Heart left ventricle (tissue), 16 donors: ENCODE measurements at regions not wholly inside any gene's neighbourhood (a gene's known extent, or its start where the extent isn't known, plus 50 kb on each side); places are given as distances from the start of the nearest gene placed in this dataset.

Experiments used
- ATAC-seq, 4 donors: fragments of 200-7000 bp; cut with Tn5 transposase; one replicate each; pipeline ENCODE4 v1.9.1; 2020 to 2022; ENCODE audit warnings: moderate library complexity in 4 of 4, mild to moderate bottlenecking in 3 of 4, moderate number of reproducible peaks in 1 of 4
- DNase-seq, 5 donors: peaks; one replicate each; pipeline ENCODE4 v3.0.0-alpha.2; 2020
- H3K27ac ChIP-seq, 12 donors: fragments of 200-600 bp; sonication (generic) in 4 of 12; one replicate each; pipeline versions ENCODE4 v1.5.0 to v1.8.0; 2016 to 2022; ENCODE audit warnings: mild to moderate bottlenecking in 2 of 12
- H3K27me3 ChIP-seq, 9 donors: fragments of 200-600 bp; sonication (generic) in 2 of 9; one replicate each; pipeline versions ENCODE4 v1.5.1 to v1.8.0; 2016 to 2022; ENCODE audit warnings: mild to moderate bottlenecking in 3 of 9
- H3K36me3 ChIP-seq, 9 donors: fragments of 200-600 bp; sonication (generic) in 2 of 9; one replicate each; pipeline versions ENCODE4 v1.5.0 to v1.8.0; 2018 to 2022; ENCODE audit warnings: mild to moderate bottlenecking in 2 of 9
- H3K4me1 ChIP-seq, 12 donors: fragments of 200-600 bp; sonication (generic) in 4 of 12; one replicate each; pipeline versions ENCODE4 v1.5.0 to v1.8.0; 2016 to 2022; ENCODE audit warnings: mild to moderate bottlenecking in 3 of 12
- H3K4me3 ChIP-seq, 12 donors: fragments of 200-600 bp; sonication (generic) in 4 of 12; one replicate each; pipeline versions ENCODE4 v1.5.0 to v1.8.0; 2017 to 2022; ENCODE audit warnings: mild to moderate bottlenecking in 9 of 12, moderate library complexity in 4 of 12
- H3K9me3 ChIP-seq, 12 donors: fragments of 200-600 bp; sonication (generic) in 4 of 12; one replicate each; pipeline versions ENCODE4 v1.5.0 to v1.8.0; 2016 to 2022; ENCODE audit warnings: mild to moderate bottlenecking in 1 of 12
- POLR2A ChIP-seq, 2 donors: fragments of 450-650 bp; IDR thresholded peaks; one replicate each; pipeline ENCODE4 v1.6.1; 2017; ENCODE audit warnings: antibody characterized with exemption in 2 of 2, mild to moderate bottlenecking in 2 of 2, moderate library complexity in 2 of 2
- WGBS, 4 donors: extraction: QIAGEN DNeasy Blood & Tissue Kit in 2 of 4; methylation state at CpG; one replicate each; pipeline versions ENCODE4 v1.1.5 to v1.1.7; 2013 to 2018; 5-methylcytosine and 5-hydroxymethylcytosine counted together
- intact Hi-C, 10 donors: fragments of 100-400 bp; cut with DNase I; formaldehyde crosslinking; loops; one replicate each; pipeline versions ENCODE4 v1.11.1 to v1.14.2; 2022
- TF ChIP-seq, protein P1 (sequence below), 12 donors: fragments of 200-600 bp; sonication (generic) in 4 of 12; IDR thresholded peaks; one replicate each; pipeline versions ENCODE4 v1.5.0 to v1.8.0; 2018 to 2022; ENCODE audit warnings: antibody characterized with exemption in 12 of 12, mild to moderate bottlenecking in 5 of 12
- donor health status: ischemic (EF 13 %, LVEDD 7.1; RV severe dilation, severe dysfunction).
- donor health status: healthy with polysubstance abuse.
- donor health status: DM: no; HTN: yes; CAD: no.
- donor health status: DM: no; HTN: no; CAD: no.
- donor health status: ischemic (EF 25% LVEDD 6.9; RV normal size, moderate dysfunction).
- donor health status: ischemic (EF 25% LVEDD 5.7; RV mildly dilated, moderate dysfunction).
- donor health status: healthy.
- donor health status: DM: yes; HTN: yes; CAD: no.
- donor health status: ischemic (EF 35%, LVEDD 5.7; RV mildly dilated, moderate dysfunction).
- donor health status: nonischemic (EF 11% LVEDD 7.7; RV severe dilation, severe dysfunction).
- donor health status: DM: yes; HTN: yes; CAD: no.
- donor health status: PGD.
- donor health status: ischemic (EF 29% LVEDD 5.4; RV normal size, mild dysfunction).
- donor health status: nonischemic (EF 23%, LVEDD 6.1; RV moderate dilation, normal function).

GRCh38 chr16:9357829-9358228 lies 266.4 kb downstream of the HAPSTR1 start:
- H3K4me3 ChIP-seq: no peak overlapping the region
- peaks cover 0 to 36% (median 7%) of the 10 kb centered on the region in 12 donors for H3K9me3 ChIP-seq
- no peaks in the 10 kb centered on the region for H3K27me3 ChIP-seq
- ATAC-seq (no peak), DNase-seq (no peak)
- WGBS, 4 donors: 74 to 89% (median 82%) methylated on average over 2 of the region's 2 CpGs
- intact Hi-C loops: no loop called here
- H3K4me1 ChIP-seq: no peaks in the 10 kb centered on the region
- H3K27ac ChIP-seq: no peak overlapping the region
- TF ChIP-seq, protein P1, sequence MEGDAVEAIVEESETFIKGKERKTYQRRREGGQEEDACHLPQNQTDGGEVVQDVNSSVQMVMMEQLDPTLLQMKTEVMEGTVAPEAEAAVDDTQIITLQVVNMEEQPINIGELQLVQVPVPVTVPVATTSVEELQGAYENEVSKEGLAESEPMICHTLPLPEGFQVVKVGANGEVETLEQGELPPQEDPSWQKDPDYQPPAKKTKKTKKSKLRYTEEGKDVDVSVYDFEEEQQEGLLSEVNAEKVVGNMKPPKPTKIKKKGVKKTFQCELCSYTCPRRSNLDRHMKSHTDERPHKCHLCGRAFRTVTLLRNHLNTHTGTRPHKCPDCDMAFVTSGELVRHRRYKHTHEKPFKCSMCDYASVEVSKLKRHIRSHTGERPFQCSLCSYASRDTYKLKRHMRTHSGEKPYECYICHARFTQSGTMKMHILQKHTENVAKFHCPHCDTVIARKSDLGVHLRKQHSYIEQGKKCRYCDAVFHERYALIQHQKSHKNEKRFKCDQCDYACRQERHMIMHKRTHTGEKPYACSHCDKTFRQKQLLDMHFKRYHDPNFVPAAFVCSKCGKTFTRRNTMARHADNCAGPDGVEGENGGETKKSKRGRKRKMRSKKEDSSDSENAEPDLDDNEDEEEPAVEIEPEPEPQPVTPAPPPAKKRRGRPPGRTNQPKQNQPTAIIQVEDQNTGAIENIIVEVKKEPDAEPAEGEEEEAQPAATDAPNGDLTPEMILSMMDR (IDR thresholded peaks at IDR 0.05): no peak
- no peak for TF ChIP-seq POLR2A (IDR thresholded peaks at IDR 0.05)
- H3K36me3 ChIP-seq: no peaks in the 10 kb centered on the region

- no peak overlapping the region for H3K27ac ChIP-seq
- no peak for TF ChIP-seq POLR2A (IDR thresholded peaks at IDR 0.05)
- TF ChIP-seq, protein P1 (IDR thresholded peaks at IDR 0.05): no peak
- H3K4me1 ChIP-seq: peaks cover 0 to 7% (median 0%) of the 10 kb centered on the region in 12 donors
- ATAC-seq (no peak), DNase-seq (no peak)
- no peaks in the 10 kb centered on the region for H3K36me3 ChIP-seq
- no peaks in the 10 kb centered on the region for H3K27me3 ChIP-seq
- intact Hi-C loops: no loop called here
- H3K9me3 ChIP-seq: peaks cover 0 to 32% (median 5%) of the 10 kb centered on the region in 12 donors
- no peak overlapping the region for H3K4me3 ChIP-seq
- 88 to 94% (median 91%) methylated on average over 7 of the region's 7 CpGs for WGBS, 4 donors
Observed at GRCh38 chr16:9360075-9360474, 268.6 kb downstream of the HAPSTR1 start.

- no peaks in the 10 kb centered on the region for H3K36me3 ChIP-seq
- H3K27ac ChIP-seq: no peak overlapping the region
- DNase-seq (no peak), ATAC-seq (no peak)
- H3K9me3 ChIP-seq: peaks cover 0 to 15% (median 3%) of the 10 kb centered on the region in 12 donors
- 89 to 95% (median 92%) methylated on average over 8 of the region's 8 CpGs for WGBS, 4 donors
- intact Hi-C loops: no loop called here
- H3K4me1 ChIP-seq: peaks cover 0 to 19% (median 5%) of the 10 kb centered on the region in 12 donors
- no peaks in the 10 kb centered on the region for H3K27me3 ChIP-seq
- H3K4me3 ChIP-seq: no peak overlapping the region
- no peak for TF ChIP-seq POLR2A (IDR thresholded peaks at IDR 0.05)
- TF ChIP-seq, protein P1 (IDR thresholded peaks at IDR 0.05): no peak
Observed at GRCh38 chr16:9362050-9362449, 270.6 kb downstream of the HAPSTR1 start.

DNA sequence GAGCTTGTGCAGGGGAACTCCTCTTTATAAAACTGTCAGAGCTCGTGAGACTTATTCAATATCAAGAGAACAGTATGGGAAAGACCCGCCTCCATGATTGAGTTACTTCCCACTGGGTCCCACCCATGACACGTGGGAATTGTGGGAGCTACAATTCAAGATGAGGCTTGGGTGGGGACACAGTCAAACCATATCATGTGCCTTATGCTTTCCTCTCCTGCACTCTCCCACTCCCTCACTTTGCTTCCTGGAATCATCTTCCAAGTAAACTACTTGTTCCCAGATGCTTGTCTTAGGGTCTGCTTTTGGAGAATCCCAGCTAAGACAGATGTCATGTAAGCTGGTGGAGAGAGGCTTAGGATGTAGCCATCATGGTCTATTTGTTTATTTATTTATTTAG lies 271.2 kb downstream of the HAPSTR1 start:
- TF ChIP-seq, protein P1 (IDR thresholded peaks at IDR 0.05): no peak
- no peak for TF ChIP-seq POLR2A (IDR thresholded peaks at IDR 0.05)
- H3K4me1 ChIP-seq: peaks cover 0 to 19% (median 5%) of the 10 kb centered on the region in 12 donors
- no peak for ATAC-seq
- intact Hi-C loops: no loop called here
- WGBS, 4 donors: 76 to 86% (median 81%) methylated on average over 3 of the region's 3 CpGs
- H3K36me3 ChIP-seq: no peaks in the 10 kb centered on the region
- peaks cover 0 to 10% (median under 1%) of the 10 kb centered on the region in 12 donors for H3K9me3 ChIP-seq
- DNase-seq: no peak
- H3K27ac ChIP-seq: no peak overlapping the region
- no peak overlapping the region for H3K4me3 ChIP-seq
- no peaks in the 10 kb centered on the region for H3K27me3 ChIP-seq
